ENCODE measurements at regions not wholly inside any gene's neighbourhood (a gene's known extent, or its start where the extent isn't known, plus 50 kb on each side); places are given as distances from the start of the nearest gene placed in this dataset.

DNA sequence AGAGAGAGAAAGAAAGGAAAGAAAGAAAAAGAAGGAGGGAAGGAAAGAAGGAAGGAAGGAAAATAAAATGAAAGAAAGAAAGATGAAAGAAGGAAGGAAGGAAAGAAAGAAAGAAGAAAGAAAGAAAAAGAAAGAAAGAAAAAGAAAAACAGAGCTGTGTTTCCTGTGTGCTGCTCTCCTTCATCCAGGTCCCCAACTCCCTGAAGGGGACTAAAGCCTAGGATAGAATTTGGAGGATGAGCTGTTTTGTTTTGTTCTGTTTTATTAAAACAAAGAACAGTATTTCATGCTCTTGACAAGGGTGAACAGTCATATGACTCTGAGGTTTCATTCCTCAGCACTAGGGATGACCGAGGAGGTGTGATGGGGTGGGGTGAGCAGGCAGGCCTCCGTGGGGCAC is 164.8 kb upstream of the NDN start:
- TF ChIP-seq TCF12 (IDR thresholded peaks at IDR 0.05; ENCODE audit: low read depth), result no peak
- TF ChIP-seq YY1 (IDR thresholded peaks at IDR 0.05; ENCODE audit: low read depth), result no peak

DNA sequence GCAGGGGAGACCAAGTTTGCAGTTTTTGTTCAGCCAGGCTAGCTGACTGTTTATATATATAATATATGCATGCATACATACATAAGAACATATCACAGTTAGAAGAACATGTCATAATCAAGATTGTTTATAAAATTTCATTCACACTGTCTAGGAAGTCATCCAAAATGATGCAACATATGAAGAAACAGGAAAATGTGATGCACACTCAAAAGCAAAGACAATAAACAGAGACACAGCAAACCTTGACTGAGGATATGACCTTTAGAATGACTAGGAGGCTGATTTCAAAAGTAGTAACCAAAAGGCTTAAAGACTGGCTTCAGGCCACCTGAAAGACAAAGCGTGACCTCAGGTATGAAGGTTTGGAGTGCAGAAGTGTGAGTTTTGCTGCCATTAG is 166.2 kb upstream of the NDN start:
- no peak for TF ChIP-seq TAF1 (IDR thresholded peaks at IDR 0.05; ENCODE audit: low read depth)
- no peak for TF ChIP-seq FOXM1 (IDR thresholded peaks at IDR 0.05; ENCODE audit: borderline replicate concordance, low read depth)
- TF ChIP-seq YY1 (IDR thresholded peaks at IDR 0.05; ENCODE audit: low read depth), result no peak
- no peak for TF ChIP-seq TEAD4 (IDR thresholded peaks at IDR 0.05)
- TF ChIP-seq TCF12 (IDR thresholded peaks at IDR 0.05; ENCODE audit: low read depth), result no peak
- TF ChIP-seq EGR1 (IDR thresholded peaks at IDR 0.05), result no peak
- TF ChIP-seq NFIC (IDR thresholded peaks at IDR 0.05), result no peak
- TF ChIP-seq MAX (IDR thresholded peaks at IDR 0.05), result no peak
- TF ChIP-seq REST (IDR thresholded peaks at IDR 0.05; ENCODE audit: low read depth), result no peak
- TF ChIP-seq USF1 (IDR thresholded peaks at IDR 0.05), result no peak
- TF ChIP-seq EP300 (IDR thresholded peaks at IDR 0.05; ENCODE audit: borderline replicate concordance), result no peak
- TF ChIP-seq CREB1 (IDR thresholded peaks at IDR 0.05; ENCODE audit: low read depth), result no peak
- TF ChIP-seq ZBTB7A (IDR thresholded peaks at IDR 0.05; ENCODE audit: low read depth), result no peak
- TF ChIP-seq RAD21 (IDR thresholded peaks at IDR 0.05; ENCODE audit: low read depth), result no peak
- no peak for TF ChIP-seq CEBPB (IDR thresholded peaks at IDR 0.05)

DNA sequence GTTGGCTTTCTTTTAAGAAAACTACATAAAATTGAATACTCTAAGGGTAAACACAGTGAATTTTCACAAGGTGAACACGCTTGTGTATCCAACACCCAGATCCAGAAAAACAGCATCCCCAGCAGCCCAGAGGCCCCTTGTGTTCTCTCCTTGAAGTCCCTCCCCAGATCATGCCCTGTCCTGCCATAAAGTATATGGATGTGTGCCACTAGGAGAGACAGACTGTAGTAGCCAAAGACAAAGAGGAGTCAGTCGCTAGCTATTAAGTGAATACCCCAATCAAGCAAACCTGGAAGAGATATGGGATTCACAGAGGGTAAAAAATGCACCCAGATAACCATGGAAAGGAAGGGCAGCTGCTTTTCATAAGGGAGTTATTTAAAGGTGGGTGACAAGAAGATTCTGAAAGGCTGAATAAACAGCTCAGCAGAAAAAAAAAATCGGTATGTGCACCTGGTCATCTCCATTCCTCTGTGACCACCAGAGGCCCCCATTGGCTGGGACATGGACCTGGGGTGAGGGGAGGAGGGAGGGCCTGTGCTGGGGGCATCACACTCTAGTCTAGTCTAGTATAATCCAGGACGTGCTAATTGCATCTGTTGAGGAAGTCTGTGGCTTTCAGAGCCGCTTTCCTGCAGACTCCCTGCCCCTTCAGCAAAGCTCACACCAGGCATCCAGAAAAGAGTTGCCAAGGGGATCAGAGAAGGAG is 167.3 kb upstream of the NDN start:
- TF ChIP-seq TEAD4 (IDR thresholded peaks at IDR 0.05) (no peak), MAX (IDR thresholded peaks at IDR 0.05) (no peak), NFIC (IDR thresholded peaks at IDR 0.05) (no peak), EGR1 (IDR thresholded peaks at IDR 0.05) (no peak), CREB1 (IDR thresholded peaks at IDR 0.05; ENCODE audit: low read depth) (no peak), REST (IDR thresholded peaks at IDR 0.05; ENCODE audit: low read depth) (no peak), USF1 (IDR thresholded peaks at IDR 0.05) (no peak), EP300 (IDR thresholded peaks at IDR 0.05; ENCODE audit: borderline replicate concordance) (no peak), ZBTB7A (IDR thresholded peaks at IDR 0.05; ENCODE audit: low read depth) (no peak), TAF1 (IDR thresholded peaks at IDR 0.05; ENCODE audit: low read depth) (no peak), RAD21 (IDR thresholded peaks at IDR 0.05; ENCODE audit: low read depth) (no peak), CEBPB (IDR thresholded peaks at IDR 0.05) (no peak)

DNA sequence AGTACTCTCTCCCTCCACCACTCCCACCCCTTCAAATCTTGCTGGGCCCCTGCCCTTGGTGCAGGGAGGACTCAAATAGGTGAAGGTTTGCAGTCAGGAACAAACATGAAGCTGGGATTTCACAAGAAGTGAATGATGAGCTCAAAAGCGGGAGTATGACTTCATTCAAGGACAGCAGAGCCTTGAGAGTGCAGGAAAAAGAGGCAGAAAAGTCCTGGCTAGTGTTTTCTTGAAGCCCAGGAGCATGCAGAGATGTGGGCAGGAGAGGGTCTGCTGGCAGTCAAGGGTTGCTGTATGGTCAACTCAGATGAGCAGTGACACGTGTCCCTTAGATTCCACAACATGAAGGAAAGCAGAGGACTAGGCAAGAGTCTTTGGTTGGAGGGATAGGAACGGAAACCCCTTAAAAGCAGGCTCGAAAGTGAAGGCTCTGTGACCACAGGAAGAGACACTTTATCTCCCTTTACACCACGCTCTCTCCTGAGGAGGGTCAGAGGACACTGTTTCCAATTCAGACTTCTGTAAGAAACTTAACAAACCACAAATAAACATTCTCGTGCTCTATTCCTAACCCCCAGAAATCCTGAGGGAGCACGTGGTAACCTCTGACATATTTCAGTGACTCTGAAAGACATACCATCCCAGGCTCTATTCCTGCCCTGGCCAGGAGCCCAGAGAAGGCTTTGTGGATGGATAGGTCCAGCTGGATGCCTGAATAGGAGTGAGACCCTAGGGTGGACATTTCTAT is 168.0 kb upstream of the NDN start:
- TF ChIP-seq YY1 (IDR thresholded peaks at IDR 0.05; ENCODE audit: low read depth), result no peak
- no peak for TF ChIP-seq TAF1 (IDR thresholded peaks at IDR 0.05; ENCODE audit: low read depth)
- TF ChIP-seq RAD21 (IDR thresholded peaks at IDR 0.05; ENCODE audit: low read depth), result no peak
- TF ChIP-seq USF1 (IDR thresholded peaks at IDR 0.05), result no peak
- TF ChIP-seq MAX (IDR thresholded peaks at IDR 0.05), result no peak
- no peak for TF ChIP-seq NFIC (IDR thresholded peaks at IDR 0.05)
- TF ChIP-seq FOXM1 (IDR thresholded peaks at IDR 0.05; ENCODE audit: borderline replicate concordance, low read depth), result no peak
- no peak for TF ChIP-seq CEBPB (IDR thresholded peaks at IDR 0.05)
- TF ChIP-seq EGR1 (IDR thresholded peaks at IDR 0.05), result no peak
- no peak for TF ChIP-seq ZBTB7A (IDR thresholded peaks at IDR 0.05; ENCODE audit: low read depth)
- no peak for TF ChIP-seq TCF12 (IDR thresholded peaks at IDR 0.05; ENCODE audit: low read depth)
- no peak for TF ChIP-seq REST (IDR thresholded peaks at IDR 0.05; ENCODE audit: low read depth)
- no peak for TF ChIP-seq EP300 (IDR thresholded peaks at IDR 0.05; ENCODE audit: borderline replicate concordance)
- no peak for TF ChIP-seq TEAD4 (IDR thresholded peaks at IDR 0.05)
- no peak for TF ChIP-seq CREB1 (IDR thresholded peaks at IDR 0.05; ENCODE audit: low read depth)
